ENCODE measurements at regions not wholly inside any gene's neighbourhood (a gene's known extent, or its start where the extent isn't known, plus 50 kb on each side); places are given as distances from the start of the nearest gene placed in this dataset.
"Not testable (repeated sequence)": the region's sequence is repeated elsewhere in the genome, so short reads cannot be mapped to it uniquely, and the experiment has no call there.

- TF ChIP-seq GATA1 (IDR thresholded peaks at IDR 0.05; ENCODE audit: low read depth, low read length): no peak
- TF ChIP-seq POLR2A (IDR thresholded peaks at IDR 0.05; ENCODE audit: low read length): no peak
- DNase-seq: no peak
Observed at GRCh38 chr13:39823063-39823713, 167.7 kb downstream of the COG6 start.

DNA sequence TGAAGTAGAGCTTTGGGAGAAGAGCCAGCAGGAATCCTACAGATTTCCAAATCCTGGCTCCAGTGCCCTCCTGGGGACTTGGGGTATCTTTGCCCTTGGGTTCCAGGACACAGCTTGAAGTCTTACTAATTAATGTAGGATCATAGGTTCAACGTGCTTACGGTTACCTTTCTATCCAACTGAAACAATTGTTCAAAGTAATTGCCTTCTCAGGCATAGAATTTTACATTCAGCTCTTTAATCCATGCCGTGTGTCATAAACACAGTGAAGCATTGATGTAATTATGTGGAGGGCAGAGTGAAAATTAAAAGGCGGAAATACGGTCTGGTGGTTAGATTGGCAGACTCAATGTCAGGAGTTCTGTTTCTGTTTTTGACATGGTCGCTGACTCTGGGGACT is 170.4 kb downstream of the COG6 start:
- TF ChIP-seq GATA1 (IDR thresholded peaks at IDR 0.05; ENCODE audit: low read depth, low read length) (no peak), POLR2A (IDR thresholded peaks at IDR 0.05; ENCODE audit: low read length) (no peak)
- DNase-seq: no peak

DNA sequence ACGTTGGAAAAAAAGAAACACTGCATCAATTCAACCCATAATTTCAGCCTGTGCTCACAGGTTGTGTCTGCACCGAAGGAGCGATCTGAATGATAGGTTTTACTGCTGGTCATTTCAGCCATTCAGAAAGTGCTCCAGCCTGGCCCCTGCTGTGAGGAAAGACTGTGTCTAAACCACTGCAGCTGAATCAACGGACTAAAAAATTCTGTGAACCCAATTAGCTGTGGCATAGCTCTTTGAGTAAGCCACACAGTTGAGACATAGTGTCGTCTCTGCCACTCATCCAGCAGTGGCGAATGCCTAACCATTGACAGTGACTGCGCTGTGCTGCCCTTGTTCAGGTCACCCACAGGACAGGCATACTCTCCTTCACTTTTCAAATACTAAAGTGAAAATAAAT is 179.8 kb downstream of the COG6 start:
- DNase-seq: no peak
- TF ChIP-seq GATA1 (IDR thresholded peaks at IDR 0.05; ENCODE audit: low read depth, low read length) (no peak), POLR2A (IDR thresholded peaks at IDR 0.05; ENCODE audit: low read length) (no peak)

DNA sequence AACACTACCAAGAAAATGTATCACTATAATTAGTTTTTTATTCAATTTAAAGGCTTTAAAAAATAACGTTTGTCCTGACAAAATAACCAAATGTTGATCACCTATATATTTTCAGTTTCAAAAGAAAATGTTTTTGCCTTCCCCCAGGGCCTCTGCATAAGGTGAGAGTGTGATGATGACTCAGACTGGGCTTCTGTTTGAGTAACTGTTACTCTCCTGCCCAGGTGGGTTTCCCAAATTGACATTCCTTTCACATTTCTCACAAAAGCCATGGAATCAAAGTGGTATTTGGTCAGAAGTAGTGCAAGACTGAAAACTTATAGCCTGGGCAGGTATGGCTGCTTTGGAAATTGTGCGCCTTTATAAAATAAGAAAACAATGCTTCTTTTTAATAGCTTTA is 180.6 kb downstream of the COG6 start:
- no peak for DNase-seq
- no peak for TF ChIP-seq POLR2A (IDR thresholded peaks at IDR 0.05; ENCODE audit: low read length)
- TF ChIP-seq GATA1 (IDR thresholded peaks at IDR 0.05; ENCODE audit: low read depth, low read length): no peak

DNA sequence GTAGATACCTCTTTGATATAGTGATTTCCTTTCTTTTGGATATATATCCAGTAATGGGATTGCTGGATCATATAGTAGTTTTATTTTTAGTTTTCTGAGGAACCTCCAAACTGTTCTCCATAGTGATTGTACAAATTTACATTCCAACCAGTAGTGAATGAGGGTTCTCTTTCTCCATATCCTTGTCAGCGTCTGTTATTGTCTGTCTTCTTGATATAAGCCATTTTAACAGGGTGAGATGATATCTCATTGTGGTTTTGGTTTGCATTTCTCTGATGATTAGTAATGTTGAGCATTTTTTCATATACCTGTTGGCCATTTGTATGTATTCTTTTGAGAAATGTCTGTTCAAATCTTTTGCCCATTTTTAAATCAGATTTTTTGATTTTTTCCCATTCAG is 182.4 kb downstream of the COG6 start:
- DNase-seq: not testable (repeated sequence)

GRCh38 chr13:39840201-39840600 is 184.7 kb downstream of the COG6 start:
- no peak for DNase-seq
- TF ChIP-seq POLR2A (IDR thresholded peaks at IDR 0.05; ENCODE audit: low read length) (no peak), GATA1 (IDR thresholded peaks at IDR 0.05; ENCODE audit: low read depth, low read length) (no peak)

GRCh38 chr13:39847336-39847735 is 191.9 kb downstream of the COG6 start:
- no peak for TF ChIP-seq POLR2A (IDR thresholded peaks at IDR 0.05; ENCODE audit: low read length)
- TF ChIP-seq GATA1 (IDR thresholded peaks at IDR 0.05; ENCODE audit: low read depth, low read length): no peak
- DNase-seq: no peak

- TF ChIP-seq POLR2A (IDR thresholded peaks at IDR 0.05; ENCODE audit: low read length) (no peak), GATA1 (IDR thresholded peaks at IDR 0.05; ENCODE audit: low read depth, low read length) (no peak)
- DNase-seq: no peak
Observed at GRCh38 chr13:39855236-39855635, 199.8 kb downstream of the COG6 start.

DNA sequence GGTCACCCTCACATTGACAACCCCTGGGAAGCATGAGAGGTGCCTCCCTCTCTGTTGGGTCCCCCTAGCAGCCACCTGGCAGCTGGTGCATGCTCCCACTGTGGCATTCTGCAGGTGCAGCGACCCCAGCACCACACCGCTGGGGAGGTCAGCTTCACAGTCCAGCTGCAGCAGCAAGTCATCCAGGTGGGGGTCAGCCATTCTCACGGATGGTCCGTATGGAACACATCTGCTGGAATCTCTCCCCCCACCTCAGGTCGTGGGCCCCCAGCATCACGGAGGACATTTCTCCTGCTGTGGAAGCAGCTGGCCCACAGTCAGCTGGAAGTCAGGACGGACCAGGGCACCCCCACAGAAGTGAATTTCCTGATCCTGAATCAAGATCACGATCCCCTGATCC is 201.3 kb downstream of the COG6 start:
- DNase-seq: no peak
- TF ChIP-seq GATA1 (IDR thresholded peaks at IDR 0.05; ENCODE audit: low read depth, low read length) (no peak), POLR2A (IDR thresholded peaks at IDR 0.05; ENCODE audit: low read length) (no peak)

DNA sequence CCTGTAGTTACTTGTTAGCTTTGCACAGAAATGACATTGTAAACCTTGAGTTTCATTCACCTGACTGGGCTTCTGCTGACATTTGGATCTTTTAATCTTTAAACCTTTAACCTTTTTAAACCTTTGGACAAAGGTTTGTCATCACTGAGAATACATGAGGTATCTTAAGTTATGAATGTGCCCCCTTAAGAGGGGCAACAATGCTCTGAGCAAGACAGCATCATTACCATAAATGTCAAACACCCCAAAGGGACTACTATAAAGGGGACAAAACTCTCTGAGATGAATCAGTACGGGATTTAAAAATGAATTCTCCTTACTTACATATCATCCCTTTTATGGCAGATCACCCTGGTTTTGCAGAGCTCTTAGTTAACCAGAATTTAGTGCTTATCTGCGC is 203.3 kb downstream of the COG6 start:
- TF ChIP-seq POLR2A (IDR thresholded peaks at IDR 0.05; ENCODE audit: low read length) (no peak), GATA1 (IDR thresholded peaks at IDR 0.05; ENCODE audit: low read depth, low read length) (no peak)

GRCh38 chr13:39859898-39860297 is 204.4 kb downstream of the COG6 start:
- TF ChIP-seq GATA1 (IDR thresholded peaks at IDR 0.05; ENCODE audit: low read depth, low read length) (no peak), POLR2A (IDR thresholded peaks at IDR 0.05; ENCODE audit: low read length) (no peak)
- no peak for DNase-seq

More for the DNA sequence above, 203.3 kb downstream of the COG6 start:
- DNase-seq: no peak

- no peak for DNase-seq
- TF ChIP-seq GATA1 (IDR thresholded peaks at IDR 0.05; ENCODE audit: low read depth, low read length) (no peak), POLR2A (IDR thresholded peaks at IDR 0.05; ENCODE audit: low read length) (no peak)
Observed at GRCh38 chr13:39862900-39863299, 207.4 kb downstream of the COG6 start.

DNA sequence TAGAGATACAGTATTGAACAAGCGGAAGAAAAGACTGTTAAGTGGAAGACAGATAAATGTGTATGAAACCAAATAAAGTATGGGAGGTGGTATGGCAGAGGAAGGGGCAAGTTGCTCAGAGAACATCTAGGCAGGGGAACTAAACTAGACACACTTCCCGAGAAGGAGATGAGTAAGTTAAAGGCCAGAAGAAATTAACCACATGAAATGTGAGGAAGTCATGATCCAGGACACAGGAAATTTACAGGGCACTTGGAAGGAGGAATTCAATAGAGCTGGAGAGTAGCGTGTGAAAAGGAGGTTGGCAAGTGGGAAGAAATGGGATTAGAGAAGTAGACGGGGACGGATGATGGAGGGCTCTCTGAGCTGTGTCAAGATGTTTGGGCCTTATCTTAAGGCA is 208.8 kb downstream of the COG6 start:
- TF ChIP-seq GATA1 (IDR thresholded peaks at IDR 0.05; ENCODE audit: low read depth, low read length): no peak
- TF ChIP-seq POLR2A (IDR thresholded peaks at IDR 0.05; ENCODE audit: low read length): no peak

GRCh38 chr13:39866722-39867121 is 211.3 kb downstream of the COG6 start:
- no peak for DNase-seq
- TF ChIP-seq POLR2A (IDR thresholded peaks at IDR 0.05; ENCODE audit: low read length) (no peak), GATA1 (IDR thresholded peaks at IDR 0.05; ENCODE audit: low read depth, low read length) (no peak)

More for the DNA sequence above, 208.8 kb downstream of the COG6 start:
- no peak for DNase-seq

- no peak for DNase-seq
- TF ChIP-seq GATA1 (IDR thresholded peaks at IDR 0.05; ENCODE audit: low read depth, low read length) (no peak), POLR2A (IDR thresholded peaks at IDR 0.05; ENCODE audit: low read length) (no peak)
Observed at GRCh38 chr13:39867807-39868206, 212.3 kb downstream of the COG6 start.

All from erythroblast (primary cell).